ENCODE measurements at regions not wholly inside any gene's neighbourhood (a gene's known extent, or its start where the extent isn't known, plus 50 kb on each side); places are given as distances from the start of the nearest gene placed in this dataset.

DNA sequence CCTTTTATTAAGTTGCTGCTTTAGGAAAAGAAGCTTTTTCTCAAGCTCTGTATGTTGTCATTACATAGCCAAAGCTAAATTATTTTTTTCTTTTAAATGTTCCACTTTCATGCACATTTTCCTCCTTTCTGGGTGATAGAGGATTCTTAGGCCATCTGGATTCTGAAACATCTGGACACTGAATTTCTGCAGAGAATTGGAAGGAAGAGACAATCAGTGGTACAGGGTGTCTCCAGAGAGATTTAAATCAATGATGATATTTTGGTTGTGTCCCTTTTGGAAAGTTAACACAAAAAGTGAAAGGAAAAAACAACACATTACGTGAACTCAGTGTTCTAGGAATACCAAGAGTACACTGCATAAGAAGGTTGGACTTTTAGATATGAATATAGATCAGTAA, 211.4 kb upstream of the PKN2 start:
- no peak overlapping the region for H3K27ac ChIP-seq (ENCODE audit: low read depth, low read length)
- Mint-ChIP-seq H3K4me1 (ENCODE audit: low read depth, unreplicated experiment) (no peaks in the 10 kb centered on the region), H3K36me3 (ENCODE audit: low read depth, unreplicated experiment) (no peaks in the 10 kb centered on the region), H3K27ac (ENCODE audit: unreplicated experiment) (no peak overlapping the region), H3K9me3 (ENCODE audit: unreplicated experiment) (no peaks in the 10 kb centered on the region), H3K4me3 (ENCODE audit: unreplicated experiment) (no peak overlapping the region), H3K27me3 (ENCODE audit: low read depth, unreplicated experiment) (no peaks in the 10 kb centered on the region)
- no peaks in the 10 kb centered on the region for H3K9me3 ChIP-seq (ENCODE audit: insufficient read depth, low read depth, low read length)
- no peak for TF ChIP-seq EZH2 (IDR thresholded peaks at IDR 0.05; ENCODE audit: insufficient read depth, low read length)
- TF ChIP-seq, protein P1, sequence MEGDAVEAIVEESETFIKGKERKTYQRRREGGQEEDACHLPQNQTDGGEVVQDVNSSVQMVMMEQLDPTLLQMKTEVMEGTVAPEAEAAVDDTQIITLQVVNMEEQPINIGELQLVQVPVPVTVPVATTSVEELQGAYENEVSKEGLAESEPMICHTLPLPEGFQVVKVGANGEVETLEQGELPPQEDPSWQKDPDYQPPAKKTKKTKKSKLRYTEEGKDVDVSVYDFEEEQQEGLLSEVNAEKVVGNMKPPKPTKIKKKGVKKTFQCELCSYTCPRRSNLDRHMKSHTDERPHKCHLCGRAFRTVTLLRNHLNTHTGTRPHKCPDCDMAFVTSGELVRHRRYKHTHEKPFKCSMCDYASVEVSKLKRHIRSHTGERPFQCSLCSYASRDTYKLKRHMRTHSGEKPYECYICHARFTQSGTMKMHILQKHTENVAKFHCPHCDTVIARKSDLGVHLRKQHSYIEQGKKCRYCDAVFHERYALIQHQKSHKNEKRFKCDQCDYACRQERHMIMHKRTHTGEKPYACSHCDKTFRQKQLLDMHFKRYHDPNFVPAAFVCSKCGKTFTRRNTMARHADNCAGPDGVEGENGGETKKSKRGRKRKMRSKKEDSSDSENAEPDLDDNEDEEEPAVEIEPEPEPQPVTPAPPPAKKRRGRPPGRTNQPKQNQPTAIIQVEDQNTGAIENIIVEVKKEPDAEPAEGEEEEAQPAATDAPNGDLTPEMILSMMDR (IDR thresholded peaks at IDR 0.05; ENCODE audit: insufficient read depth, low read depth, low read length), result no peak
- H3K4me2 ChIP-seq (ENCODE audit: low read length), result no peak overlapping the region
- no peaks in the 10 kb centered on the region for H4K20me1 ChIP-seq (ENCODE audit: insufficient read depth, low read length)
- H3K4me3 ChIP-seq (ENCODE audit: insufficient read depth, low read depth, low read length), result no peak overlapping the region
- H3K36me3 ChIP-seq (ENCODE audit: insufficient read depth, low read length), result no peaks in the 10 kb centered on the region
- H2AFZ ChIP-seq (ENCODE audit: low read depth, low read length), result no peak overlapping the region
- FAIRE-seq (no peak), DNase-seq (ENCODE audit: low read depth) (no peak)
- no peaks in the 10 kb centered on the region for H3K79me2 ChIP-seq (ENCODE audit: insufficient read depth, low read length)
- H3K4me1 ChIP-seq (ENCODE audit: insufficient read depth, low read length), result no peaks in the 10 kb centered on the region
- no peak overlapping the region for H3K9ac ChIP-seq (ENCODE audit: low read length)
- no peaks in the 10 kb centered on the region for H3K27me3 ChIP-seq (ENCODE audit: insufficient read depth, low read length)

DNA sequence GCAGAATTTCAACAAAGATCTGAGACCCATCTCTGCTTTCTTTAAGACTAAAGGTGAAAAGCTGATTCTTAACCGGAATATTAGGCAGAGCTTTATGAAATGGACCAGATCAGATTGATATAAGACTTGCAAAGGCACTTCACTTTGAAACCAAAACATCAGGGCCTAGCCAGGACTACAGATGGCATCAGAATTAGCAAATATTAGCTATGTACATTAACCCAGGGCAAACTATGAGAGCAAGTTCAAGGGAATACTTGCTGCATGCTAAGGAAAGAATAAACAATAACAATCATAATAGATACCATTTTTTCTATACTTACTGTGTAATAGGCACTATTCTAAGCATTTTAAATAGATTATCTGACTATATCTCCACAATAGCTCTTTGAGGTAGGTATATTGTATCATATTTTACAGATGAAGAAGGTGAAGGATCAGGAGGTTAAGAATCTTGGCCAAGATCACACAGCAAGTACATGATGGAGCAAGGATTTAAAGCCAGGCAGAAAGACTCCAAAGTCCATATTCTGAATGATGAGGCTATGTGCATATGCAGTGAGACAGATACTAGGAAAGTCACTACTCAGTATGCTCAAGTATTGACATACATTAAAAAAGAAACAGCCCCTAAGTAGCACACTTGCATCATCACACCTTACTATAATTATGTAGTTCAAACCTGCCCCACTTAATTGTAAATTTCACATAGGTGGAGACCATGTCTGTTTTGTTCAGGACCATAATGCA, 209.3 kb upstream of the PKN2 start:
- Histone ChIP-seq H3K4me1 (ENCODE audit: insufficient read depth, low read length) (no peaks in the 10 kb centered on the region), H4K20me1 (ENCODE audit: insufficient read depth, low read length) (no peaks in the 10 kb centered on the region), H3K4me2 (ENCODE audit: low read length) (no peak overlapping the region), H3K9ac (ENCODE audit: low read length) (no peak overlapping the region), H3K4me3 (ENCODE audit: insufficient read depth, low read depth, low read length) (no peak overlapping the region), H3K27ac (ENCODE audit: low read depth, low read length) (no peak overlapping the region), H2AFZ (ENCODE audit: low read depth, low read length) (no peak overlapping the region), H3K27me3 (ENCODE audit: insufficient read depth, low read length) (no peaks in the 10 kb centered on the region), H3K79me2 (ENCODE audit: insufficient read depth, low read length) (no peaks in the 10 kb centered on the region), H3K36me3 (ENCODE audit: insufficient read depth, low read length) (no peaks in the 10 kb centered on the region), H3K9me3 (ENCODE audit: insufficient read depth, low read depth, low read length) (no peaks in the 10 kb centered on the region)
- TF ChIP-seq, protein P1 (IDR thresholded peaks at IDR 0.05; ENCODE audit: insufficient read depth, low read depth, low read length), result no peak
- TF ChIP-seq EZH2 (IDR thresholded peaks at IDR 0.05; ENCODE audit: insufficient read depth, low read length), result no peak
- FAIRE-seq, result no peak
- Mint-ChIP-seq H3K9me3 (ENCODE audit: unreplicated experiment) (no peaks in the 10 kb centered on the region), H3K36me3 (ENCODE audit: low read depth, unreplicated experiment) (no peaks in the 10 kb centered on the region), H3K27me3 (ENCODE audit: low read depth, unreplicated experiment) (no peaks in the 10 kb centered on the region), H3K4me1 (ENCODE audit: low read depth, unreplicated experiment) (no peaks in the 10 kb centered on the region), H3K4me3 (ENCODE audit: unreplicated experiment) (no peak overlapping the region), H3K27ac (ENCODE audit: unreplicated experiment) (no peak overlapping the region)
- no peak for DNase-seq (ENCODE audit: low read depth)

DNA sequence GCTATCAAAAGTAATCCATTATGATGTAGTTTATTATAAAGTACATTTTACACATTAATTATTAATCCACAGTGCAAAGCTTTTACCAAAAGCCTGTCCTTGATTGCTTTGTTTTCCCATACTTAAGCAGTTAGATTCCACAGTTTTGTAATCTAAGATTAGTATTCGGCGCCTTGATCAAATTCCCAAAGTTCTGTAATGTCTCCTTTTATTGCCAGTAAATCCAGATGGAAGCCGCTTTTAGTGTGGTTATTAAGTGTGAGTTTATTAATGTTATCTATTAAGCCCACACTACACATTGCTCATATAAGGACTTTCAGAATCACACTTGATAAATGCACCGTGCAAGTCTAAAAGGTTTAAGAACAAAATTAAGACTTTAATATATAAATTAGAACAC, 199.2 kb upstream of the PKN2 start:
- peaks cover 9% of the 10 kb centered on the region for H3K27me3 Mint-ChIP-seq (ENCODE audit: low read depth, unreplicated experiment)
- Histone ChIP-seq H3K27ac (ENCODE audit: low read depth, low read length) (no peak overlapping the region), H4K20me1 (ENCODE audit: insufficient read depth, low read length) (no peaks in the 10 kb centered on the region), H3K36me3 (ENCODE audit: insufficient read depth, low read length) (no peaks in the 10 kb centered on the region), H3K4me1 (ENCODE audit: insufficient read depth, low read length) (no peaks in the 10 kb centered on the region), H3K4me2 (ENCODE audit: low read length) (no peak overlapping the region), H3K79me2 (ENCODE audit: insufficient read depth, low read length) (no peaks in the 10 kb centered on the region), H3K27me3 (ENCODE audit: insufficient read depth, low read length) (no peaks in the 10 kb centered on the region), H2AFZ (ENCODE audit: low read depth, low read length) (no peak overlapping the region), H3K4me3 (ENCODE audit: insufficient read depth, low read depth, low read length) (no peak overlapping the region), H3K9me3 (ENCODE audit: insufficient read depth, low read depth, low read length) (no peaks in the 10 kb centered on the region), H3K9ac (ENCODE audit: low read length) (no peak overlapping the region)
- H3K27ac Mint-ChIP-seq (ENCODE audit: unreplicated experiment), result no peak overlapping the region
- H3K36me3 Mint-ChIP-seq (ENCODE audit: low read depth, unreplicated experiment), result no peaks in the 10 kb centered on the region
- no peak for DNase-seq (ENCODE audit: low read depth)
- no peak for FAIRE-seq
- H3K9me3 Mint-ChIP-seq (ENCODE audit: unreplicated experiment), result peaks cover 3% of the 10 kb centered on the region
- H3K4me1 Mint-ChIP-seq (ENCODE audit: low read depth, unreplicated experiment), result no peaks in the 10 kb centered on the region
- TF ChIP-seq, protein P1 (IDR thresholded peaks at IDR 0.05; ENCODE audit: insufficient read depth, low read depth, low read length), result no peak
- TF ChIP-seq EZH2 (IDR thresholded peaks at IDR 0.05; ENCODE audit: insufficient read depth, low read length), result no peak
- no peak overlapping the region for H3K4me3 Mint-ChIP-seq (ENCODE audit: unreplicated experiment)
